OCI-LY7 (cell line): ENCODE measurements at regions not wholly inside any gene's neighbourhood (a gene's known extent, or its start where the extent isn't known, plus 50 kb on each side); places are given as distances from the start of the nearest gene placed in this dataset.

Source experiments
- BruUV-seq: library from RNA; stranded (reverse); fragments of 400-500 nt; replicated peaks from 2 replicates; lab custom pipeline; 2021; lab: Mats Ljungman, UMichigan
- CTCF ChIA-PET: fragments of 300-600 bp; sonication (Branson Sonifier 250); formaldehyde crosslinking; loops from one replicate; lab custom pipeline; 2022; ENCODE audit warnings: antibody characterized with exemption; ENCODE audit not compliant: unreplicated experiment; lab: Charles Lee
- POLR2A ChIA-PET: fragments of 300-600 bp; sonication (Branson Sonifier 250); formaldehyde crosslinking; loops from one replicate; lab custom pipeline; 2022; ENCODE audit warnings: antibody characterized with exemption; lab: Charles Lee
- DNase-seq: peaks from one replicate; pipeline ENCODE4 v3.0.0-alpha.2; 2015; ENCODE audit warnings: low spot score
- H2AFZ ChIP-seq: fragments of 200-600 bp; sonication (generic), shearing (Covaris generic); 2 replicates; pipeline ENCODE4 v1.6.1; 2014; ENCODE audit warnings: mild to moderate bottlenecking, antibody characterized with exemption, low read length, moderate library complexity
- H3K27ac ChIP-seq: fragments of 200-600 bp; sonication (generic); 2 replicates; pipeline ENCODE4 v1.5.1; 2014; ENCODE audit warnings: mixed run types, low read depth, mild to moderate bottlenecking, moderate library complexity, low read length, inconsistent platforms; ENCODE audit not compliant: poor library complexity, severe bottlenecking
- H3K36me3 ChIP-seq: fragments of 200-600 bp; sonication (generic); 2 replicates; pipeline ENCODE4 v1.6.1; 2014; ENCODE audit warnings: mild to moderate bottlenecking, antibody characterized with exemption, low read length, moderate library complexity, mixed read lengths; ENCODE audit not compliant: insufficient read depth
- H3K4me1 ChIP-seq: fragments of 200-600 bp; sonication (generic); 2 replicates; pipeline ENCODE4 v1.5.1; 2014; ENCODE audit warnings: mild to moderate bottlenecking, low read length; ENCODE audit not compliant: insufficient read depth, poor library complexity, severe bottlenecking
- H3K4me2 ChIP-seq: fragments of 200-600 bp; sonication (generic); 2 replicates; pipeline ENCODE4 v1.6.1; 2014; ENCODE audit warnings: mild to moderate bottlenecking, low read length
- H3K4me3 ChIP-seq: fragments of 200-600 bp; sonication (generic); 2 replicates; pipeline ENCODE4 v1.5.1; 2014; ENCODE audit warnings: mild to moderate bottlenecking, low read depth, low read length; ENCODE audit not compliant: poor library complexity, severe bottlenecking
- H3K79me2 ChIP-seq: fragments of 200-600 bp; sonication (generic); 2 replicates; pipeline ENCODE4 v1.6.1; 2016; ENCODE audit warnings: low read depth, mild to moderate bottlenecking, low read length, moderate library complexity, mixed read lengths; ENCODE audit not compliant: insufficient read depth
- H3K9me2 ChIP-seq: fragments of 200-600 bp; sonication (generic); 2 replicates; pipeline ENCODE4 v1.6.1; 2016; ENCODE audit warnings: mild to moderate bottlenecking, low read length, mixed read lengths; ENCODE audit not compliant: insufficient read depth
- H3K9me3 ChIP-seq: fragments of 200-600 bp; sonication (generic); 2 replicates; pipeline ENCODE4 v1.6.1; 2014; ENCODE audit warnings: mild to moderate bottlenecking, mixed run types, low read length, mixed read lengths
- H4K20me1 ChIP-seq: fragments of 200-600 bp; sonication (generic); 2 replicates; pipeline ENCODE4 v1.6.1; 2014; ENCODE audit warnings: mild to moderate bottlenecking, antibody characterized with exemption, low read length, moderate library complexity, mixed read lengths; ENCODE audit not compliant: insufficient read depth
- EZH2phosphoT487 ChIP-seq: fragments of 200-600 bp; sonication (generic); IDR thresholded peaks from 2 replicates; pipeline ENCODE4 v1.6.1; 2018; ENCODE audit warnings: low read depth, borderline replicate concordance, mild to moderate bottlenecking, mixed run types, antibody characterized with exemption, low read length, moderate library complexity, mixed read lengths
- intact Hi-C: fragments of 100-400 bp; cut with micrococcal nuclease; formaldehyde crosslinking; loops from one replicate; pipeline ENCODE4 v1.10.0; 2022; ENCODE audit not compliant: unreplicated experiment
- TF ChIP-seq, protein P1 (sequence below): fragments of 200-600 bp; sonication (generic); conservative IDR thresholded peaks from 2 replicates; pipeline ENCODE4 v1.5.1; 2014; ENCODE audit warnings: mild to moderate bottlenecking, antibody characterized with exemption, low read length, moderate library complexity, mixed read lengths

DNA sequence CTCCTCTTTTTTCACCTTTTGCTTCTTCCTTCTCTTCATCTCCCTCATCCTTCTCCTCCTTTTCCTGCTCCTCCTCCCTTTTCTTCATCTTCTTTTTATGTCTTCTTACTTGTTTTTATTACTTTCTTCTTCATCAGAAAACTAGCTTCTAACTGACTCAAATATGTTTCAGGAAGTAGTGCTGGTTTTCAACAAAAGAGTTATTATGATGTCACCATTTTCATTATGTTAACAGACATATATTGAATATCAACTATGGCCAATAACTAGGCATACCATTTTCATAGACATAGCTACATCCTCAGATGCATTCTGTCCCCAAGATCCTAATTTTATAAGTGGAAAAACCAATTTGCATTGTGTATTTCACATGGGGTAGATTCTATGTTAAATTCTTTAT, 252.9 kb upstream of the PAPPA start:
- intact Hi-C loops: no loop called here
- no TSS peak for BruUV-seq
- H3K27ac ChIP-seq: no peak overlapping the region
- POLR2A ChIA-PET: no interaction called here
- H3K9me2 ChIP-seq: no peaks in the 10 kb centered on the region
- no peaks in the 10 kb centered on the region for H3K36me3 ChIP-seq
- no peak overlapping the region for H3K4me3 ChIP-seq
- CTCF ChIA-PET: interaction anchor here (0.5 kb wide), 1 partner anchor 13 kb away, joined by 8 read pairs; no protein-coding TSS in a partner anchor
- H3K9me3 ChIP-seq: no peaks in the 10 kb centered on the region
- no peak for DNase-seq
- TF ChIP-seq, protein P1, sequence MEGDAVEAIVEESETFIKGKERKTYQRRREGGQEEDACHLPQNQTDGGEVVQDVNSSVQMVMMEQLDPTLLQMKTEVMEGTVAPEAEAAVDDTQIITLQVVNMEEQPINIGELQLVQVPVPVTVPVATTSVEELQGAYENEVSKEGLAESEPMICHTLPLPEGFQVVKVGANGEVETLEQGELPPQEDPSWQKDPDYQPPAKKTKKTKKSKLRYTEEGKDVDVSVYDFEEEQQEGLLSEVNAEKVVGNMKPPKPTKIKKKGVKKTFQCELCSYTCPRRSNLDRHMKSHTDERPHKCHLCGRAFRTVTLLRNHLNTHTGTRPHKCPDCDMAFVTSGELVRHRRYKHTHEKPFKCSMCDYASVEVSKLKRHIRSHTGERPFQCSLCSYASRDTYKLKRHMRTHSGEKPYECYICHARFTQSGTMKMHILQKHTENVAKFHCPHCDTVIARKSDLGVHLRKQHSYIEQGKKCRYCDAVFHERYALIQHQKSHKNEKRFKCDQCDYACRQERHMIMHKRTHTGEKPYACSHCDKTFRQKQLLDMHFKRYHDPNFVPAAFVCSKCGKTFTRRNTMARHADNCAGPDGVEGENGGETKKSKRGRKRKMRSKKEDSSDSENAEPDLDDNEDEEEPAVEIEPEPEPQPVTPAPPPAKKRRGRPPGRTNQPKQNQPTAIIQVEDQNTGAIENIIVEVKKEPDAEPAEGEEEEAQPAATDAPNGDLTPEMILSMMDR: no peak
- no peak for TF ChIP-seq EZH2phosphoT487
- no peak overlapping the region for H2AFZ ChIP-seq
- no peaks in the 10 kb centered on the region for H3K4me1 ChIP-seq
- no peak overlapping the region for H3K4me2 ChIP-seq
- no peaks in the 10 kb centered on the region for H3K79me2 ChIP-seq
- H4K20me1 ChIP-seq: no peaks in the 10 kb centered on the region

DNA sequence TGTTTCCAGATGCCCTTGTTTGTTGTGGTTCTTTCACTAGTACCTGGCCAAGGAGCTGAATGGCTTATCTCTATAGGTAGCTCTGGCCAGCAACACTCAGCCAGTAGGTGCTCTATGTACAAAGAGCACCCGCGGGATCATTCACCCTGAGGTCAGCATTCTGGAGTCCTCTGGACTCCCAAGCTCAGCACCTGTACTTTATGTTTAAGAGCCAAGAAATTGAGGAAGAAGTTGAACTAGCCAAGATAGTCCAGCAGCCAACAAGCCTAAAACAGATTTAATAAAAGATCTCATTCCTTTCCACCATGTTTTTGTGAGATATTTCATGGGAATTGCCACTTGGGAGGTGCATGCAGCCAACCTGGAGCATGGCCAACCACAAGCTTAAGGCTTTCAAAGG, 242.6 kb upstream of the PAPPA start:
- POLR2A ChIA-PET: no interaction called here
- Histone ChIP-seq H4K20me1 (no peaks in the 10 kb centered on the region), H3K4me1 (no peaks in the 10 kb centered on the region), H2AFZ (no peak overlapping the region), H3K36me3 (no peaks in the 10 kb centered on the region), H3K9me3 (no peaks in the 10 kb centered on the region), H3K4me2 (no peak overlapping the region), H3K27ac (no peak overlapping the region), H3K79me2 (no peaks in the 10 kb centered on the region), H3K9me2 (no peaks in the 10 kb centered on the region), H3K4me3 (no peak overlapping the region)
- BruUV-seq: no TSS peak
- no peak for DNase-seq
- intact Hi-C loops: no loop called here
- CTCF ChIA-PET: no interaction called here
- TF ChIP-seq, protein P1: no peak
- TF ChIP-seq EZH2phosphoT487: no peak

DNA sequence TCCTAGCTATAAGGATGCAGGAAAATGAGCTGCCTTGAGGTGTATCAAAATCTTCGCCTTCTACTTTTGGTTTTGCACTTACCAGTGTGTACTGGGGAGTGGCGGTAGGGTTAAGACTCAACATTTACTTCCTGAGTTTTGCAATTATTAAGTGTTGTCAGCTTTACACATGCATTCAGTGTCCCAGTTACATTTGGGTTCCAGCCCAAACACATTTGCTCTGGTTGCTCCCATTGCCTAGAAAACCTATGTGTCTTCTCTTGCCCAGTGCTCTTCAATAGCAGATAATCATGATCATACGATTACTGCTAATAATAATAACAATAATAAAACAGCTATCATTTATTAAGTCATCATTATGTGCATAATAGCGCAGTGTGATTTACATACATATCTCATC, 241.5 kb upstream of the PAPPA start:
- no TSS peak for BruUV-seq
- H3K36me3 ChIP-seq: no peaks in the 10 kb centered on the region
- H3K27ac ChIP-seq: no peak overlapping the region
- no peak overlapping the region for H2AFZ ChIP-seq
- no peaks in the 10 kb centered on the region for H3K79me2 ChIP-seq
- no peak overlapping the region for H3K4me2 ChIP-seq
- no peak for DNase-seq
- ChIA-PET POLR2A (interaction anchor here (0.6 kb wide), 1 partner anchor 297 kb away, joined by 3 read pairs; no protein-coding TSS in a partner anchor), CTCF (no interaction called here)
- no peaks in the 10 kb centered on the region for H3K4me1 ChIP-seq
- H3K4me3 ChIP-seq: no peak overlapping the region
- intact Hi-C loops: no loop called here
- no peak for TF ChIP-seq EZH2phosphoT487
- TF ChIP-seq, protein P1: no peak
- no peaks in the 10 kb centered on the region for H4K20me1 ChIP-seq
- no peaks in the 10 kb centered on the region for H3K9me2 ChIP-seq
- no peaks in the 10 kb centered on the region for H3K9me3 ChIP-seq
